ENCODE measurements at regions not wholly inside any gene's neighbourhood (a gene's known extent, or its start where the extent isn't known, plus 50 kb on each side); places are given as distances from the start of the nearest gene placed in this dataset.
"Not testable (repeated sequence)": the region's sequence is repeated elsewhere in the genome, so short reads cannot be mapped to it uniquely, and the experiment has no call there.

DNA sequence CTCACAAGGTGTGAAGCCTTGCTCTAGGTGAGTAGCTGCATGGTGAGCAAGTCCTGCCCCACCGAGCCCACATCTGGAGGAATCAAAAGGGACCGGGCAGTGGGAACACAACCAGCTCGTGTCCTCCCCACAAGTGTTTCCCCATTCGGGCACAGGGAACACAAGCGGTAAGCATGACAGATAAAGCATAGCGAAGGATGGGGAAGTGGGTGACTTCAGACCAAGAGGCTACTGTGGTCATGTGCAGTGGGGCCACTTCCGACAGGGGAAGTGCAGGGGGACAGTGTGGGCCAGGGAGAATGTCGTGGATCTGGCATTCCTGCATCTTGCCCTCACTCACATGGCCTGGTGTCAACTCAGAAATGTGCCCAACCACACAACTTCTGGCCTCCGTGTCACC is 306.2 kb downstream of the FAM72C start:
- DNase-seq (no peak), ATAC-seq (ENCODE audit: poor library complexity) (no peak)
- intact Hi-C loops (cut with DNase I), result no loop called here

GRCh38 chr1:143663056-143663455 is 308.7 kb downstream of the FAM72C start:
- intact Hi-C loops (cut with DNase I); ATAC-seq (ENCODE audit: poor library complexity); DNase-seq: not testable (repeated sequence)

GRCh38 chr1:143661418-143662101 is 310.2 kb downstream of the FAM72C start:
- ATAC-seq (ENCODE audit: poor library complexity) (no peak), DNase-seq (no peak)
- intact Hi-C loops (cut with DNase I), result no loop called here

- intact Hi-C loops (cut with DNase I), result no loop called here
- ATAC-seq (ENCODE audit: poor library complexity), result no peak
- no peak for DNase-seq
These were observed 311.3 kb downstream of the FAM72C start for GRCh38 chr1:143660354-143660941.

DNA sequence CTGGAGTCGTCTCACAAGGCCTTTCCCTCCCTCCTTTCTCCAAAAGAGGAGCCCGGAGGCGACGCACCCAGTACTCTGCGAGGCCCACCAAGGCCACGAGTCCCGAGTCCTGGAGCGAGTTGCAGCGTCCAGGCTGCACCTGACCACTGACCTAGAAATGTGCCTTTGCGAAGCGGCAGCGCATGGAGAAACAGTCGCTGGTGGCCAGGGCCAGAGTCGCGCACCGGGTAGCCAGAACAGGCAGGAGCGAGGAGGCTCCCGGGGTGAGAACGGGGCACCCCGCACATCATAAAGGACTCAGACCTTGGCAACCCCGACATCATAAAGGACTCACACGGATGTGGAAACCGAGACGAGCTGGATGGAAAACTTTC is 318.4 kb downstream of the FAM72C start:
- DNase-seq (no peak), ATAC-seq (ENCODE audit: poor library complexity) (no peak)
- intact Hi-C loops (cut with DNase I), result no loop called here

- ATAC-seq (ENCODE audit: poor library complexity), result no peak
- intact Hi-C loops (cut with DNase I), result no loop called here
- no peak for DNase-seq
These were observed 318.9 kb downstream of the FAM72C start for GRCh38 chr1:143652744-143653428.

DNA sequence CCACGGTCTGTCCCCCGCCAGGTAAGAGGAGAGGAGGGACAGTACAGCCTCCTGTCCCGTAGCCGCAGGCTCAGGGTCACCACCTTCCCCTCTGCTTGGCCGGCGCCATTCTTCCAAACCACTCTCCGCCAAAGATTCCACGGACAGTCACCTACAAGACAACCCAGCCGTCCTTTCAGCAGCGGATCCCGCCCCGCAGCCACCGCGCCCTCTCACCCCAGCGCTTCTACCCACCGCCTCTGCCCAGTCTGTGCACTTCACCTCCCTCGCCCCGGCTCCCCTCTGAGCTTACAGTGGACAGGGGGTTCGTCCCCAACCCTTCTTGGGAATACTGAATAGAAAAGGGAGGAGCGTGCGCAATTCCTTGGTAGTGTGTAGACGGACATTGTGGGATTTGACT is 319.6 kb downstream of the FAM72C start:
- intact Hi-C loops (cut with DNase I), result no loop called here
- ATAC-seq (ENCODE audit: poor library complexity) (no peak), DNase-seq (no peak)

- ATAC-seq (ENCODE audit: poor library complexity), result no peak
- DNase-seq, result no peak
- intact Hi-C loops (cut with DNase I), result no loop called here
These were observed 320.3 kb downstream of the FAM72C start for GRCh38 chr1:143651350-143651992.

DNA sequence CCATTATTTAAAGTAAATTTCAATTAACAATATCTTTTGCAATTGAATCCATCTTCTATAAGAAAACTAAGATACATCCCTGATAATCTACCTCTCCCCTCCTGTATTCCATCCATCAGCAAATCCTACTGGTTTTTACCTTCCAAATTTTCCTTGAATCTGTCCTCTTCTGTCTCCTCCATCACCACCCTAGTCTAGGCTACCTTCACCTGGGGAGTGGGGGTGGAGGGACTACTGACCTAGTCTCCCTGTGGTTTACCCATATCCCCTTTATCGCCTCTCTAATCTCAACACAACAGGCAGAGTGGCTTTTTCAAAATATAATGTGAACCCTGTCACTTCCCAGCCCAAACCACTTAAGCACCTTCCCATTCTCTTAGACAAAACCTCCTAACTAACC is 327.8 kb downstream of the FAM72C start:
- DNase-seq; ATAC-seq (ENCODE audit: poor library complexity); intact Hi-C loops (cut with DNase I): not testable (repeated sequence)

GRCh38 chr1:143643148-143643885 is 328.5 kb downstream of the FAM72C start:
- intact Hi-C loops (cut with DNase I), result no loop called here
- ATAC-seq (ENCODE audit: poor library complexity), result no peak
- DNase-seq, result no peak

- intact Hi-C loops (cut with DNase I), result no loop called here
- no peak for ATAC-seq (ENCODE audit: poor library complexity)
- DNase-seq, result no peak
These were observed 345.9 kb downstream of the FAM72C start for GRCh38 chr1:143625886-143626285.

GRCh38 chr1:143619851-143620250 is 351.9 kb downstream of the FAM72C start:
- intact Hi-C loops (cut with DNase I), result no loop called here
- ATAC-seq (ENCODE audit: poor library complexity) (no peak), DNase-seq (no peak)

GRCh38 chr1:143611159-143611558 is 360.6 kb downstream of the FAM72C start:
- no peak for ATAC-seq (ENCODE audit: poor library complexity)
- DNase-seq, result no peak
- intact Hi-C loops (cut with DNase I), result no loop called here

GRCh38 chr1:143610196-143610595 is 361.6 kb downstream of the FAM72C start:
- no peak for DNase-seq
- ATAC-seq (ENCODE audit: poor library complexity), result no peak
- intact Hi-C loops (cut with DNase I), result no loop called here

DNA sequence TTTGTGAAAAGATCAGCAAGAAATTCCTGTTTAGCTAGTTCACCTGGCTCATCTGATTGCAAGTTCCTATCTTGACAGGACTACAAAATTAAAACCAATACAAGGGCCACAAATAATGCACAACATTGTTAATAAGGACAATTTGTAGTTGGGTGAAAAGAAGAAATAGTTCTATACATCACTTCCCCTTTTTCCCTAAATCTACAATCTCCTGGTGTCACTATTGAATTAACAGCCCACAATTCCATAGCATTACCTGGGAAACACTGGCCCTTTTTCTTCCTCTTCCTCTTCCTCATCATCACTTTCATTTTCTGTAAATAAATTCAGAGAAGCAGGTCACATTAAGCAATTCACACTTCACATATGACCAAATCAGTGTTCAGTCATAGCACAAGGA is 366.9 kb downstream of the FAM72C start:
- intact Hi-C loops (cut with DNase I), result no loop called here
- DNase-seq (no peak), ATAC-seq (ENCODE audit: poor library complexity) (no peak)

GRCh38 chr1:143584508-143584907 is 387.3 kb downstream of the FAM72C start:
- intact Hi-C loops (cut with DNase I), result no loop called here
- DNase-seq (no peak), ATAC-seq (ENCODE audit: poor library complexity) (no peak)

DNA sequence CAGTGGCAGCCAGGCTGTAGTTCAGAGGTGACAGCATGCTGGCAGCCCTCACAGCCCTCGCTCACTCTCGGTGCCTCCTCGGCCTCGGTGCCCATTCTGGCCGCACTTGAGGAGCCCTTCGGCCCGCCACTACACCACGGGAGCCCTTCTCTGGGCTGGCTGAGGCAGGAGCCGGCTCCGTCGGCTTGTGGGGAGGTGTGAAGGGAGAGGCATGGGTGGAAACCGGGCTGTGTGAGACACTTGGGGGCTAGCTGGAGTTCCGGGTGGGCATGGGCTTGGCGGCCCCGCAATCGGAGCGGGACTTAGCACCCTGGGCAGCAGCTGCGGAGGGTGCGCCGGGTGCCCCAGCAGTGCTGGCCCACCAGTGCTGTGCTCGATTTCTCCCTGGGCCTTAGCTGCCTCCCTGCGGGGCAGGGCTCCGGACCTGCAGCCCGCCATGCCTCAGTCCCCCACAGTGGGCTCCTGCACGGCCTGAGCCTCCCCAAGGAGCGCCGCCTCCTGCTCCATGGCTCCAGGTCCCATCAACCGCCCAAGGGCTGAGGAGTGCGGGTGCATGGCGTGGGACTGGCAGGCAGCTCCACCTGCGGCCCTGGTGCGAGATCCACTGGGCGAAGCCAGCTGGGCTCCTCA is 396.8 kb downstream of the FAM72C start:
- DNase-seq (no peak), ATAC-seq (ENCODE audit: poor library complexity) (no peak)
- intact Hi-C loops (cut with DNase I), result no loop called here

- ATAC-seq (ENCODE audit: poor library complexity); intact Hi-C loops (cut with DNase I); DNase-seq: not testable (repeated sequence)
These were observed 399.1 kb downstream of the FAM72C start for GRCh38 chr1:143572661-143573060.

GRCh38 chr1:143563761-143564160 is 408.0 kb downstream of the FAM72C start:
- intact Hi-C loops (cut with DNase I); DNase-seq; ATAC-seq (ENCODE audit: poor library complexity): not testable (repeated sequence)

All from Right ventricle myocardium superior (tissue), 1 donor.